HTR-8/SVneo (cell line): ENCODE measurements at regions not wholly inside any gene's neighbourhood (a gene's known extent, or its start where the extent isn't known, plus 50 kb on each side); places are given as distances from the start of the nearest gene placed in this dataset.

Experiments
- DNase-seq: peaks from one replicate; pipeline ENCODE4 v3.0.0; 2011; ENCODE audit warnings: low spot score, mixed read lengths; ENCODE audit not compliant: insufficient read length
- FAIRE-seq: peaks from 2 replicates; lab custom pipeline; 2011; peaks lifted over from hg19 to GRCh38; lab: Jason Lieb, UNC

DNA sequence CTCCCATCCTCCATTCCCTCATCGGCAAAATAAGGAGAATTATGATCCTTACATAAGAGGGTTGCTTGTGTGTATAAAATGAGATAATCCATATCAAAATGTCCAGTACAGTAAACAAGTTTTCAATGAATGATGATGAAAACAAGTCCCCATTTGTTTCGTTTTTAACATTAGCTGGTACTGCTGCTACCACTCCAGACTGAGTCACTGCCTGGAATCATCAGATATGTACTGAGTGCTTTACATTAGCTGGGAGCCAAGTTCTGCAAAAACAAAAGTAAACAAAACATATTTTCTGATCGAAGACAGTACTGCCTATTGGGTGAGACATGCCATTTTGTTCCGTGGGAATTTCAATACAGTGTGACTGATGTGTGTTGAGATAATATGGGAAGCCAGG is 123.2 kb upstream of the IGFBP7 start:
- FAIRE-seq: no peak
- peak; percentile 12 for DNase-seq

DNA sequence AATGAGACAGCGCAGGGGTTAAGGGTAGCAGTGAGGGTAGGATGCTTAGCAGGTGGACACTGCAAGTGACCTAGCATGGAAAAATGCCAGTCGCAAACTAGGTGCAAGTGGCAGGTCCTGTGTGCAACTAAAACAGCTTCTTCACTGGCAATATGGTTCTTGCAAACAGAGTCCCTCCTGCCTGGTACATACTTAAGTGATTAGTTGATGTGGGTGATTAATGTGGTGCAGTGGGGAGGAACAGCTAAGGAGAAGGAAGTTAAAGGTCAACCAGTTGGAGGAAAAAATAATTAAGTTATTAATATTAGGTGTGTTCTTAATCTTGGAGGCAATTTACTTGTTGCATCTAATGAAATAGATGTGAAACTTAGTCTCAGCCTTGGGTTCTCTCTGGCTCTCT is 121.6 kb upstream of the IGFBP7 start:
- DNase-seq (no peak), FAIRE-seq (no peak)

DNA sequence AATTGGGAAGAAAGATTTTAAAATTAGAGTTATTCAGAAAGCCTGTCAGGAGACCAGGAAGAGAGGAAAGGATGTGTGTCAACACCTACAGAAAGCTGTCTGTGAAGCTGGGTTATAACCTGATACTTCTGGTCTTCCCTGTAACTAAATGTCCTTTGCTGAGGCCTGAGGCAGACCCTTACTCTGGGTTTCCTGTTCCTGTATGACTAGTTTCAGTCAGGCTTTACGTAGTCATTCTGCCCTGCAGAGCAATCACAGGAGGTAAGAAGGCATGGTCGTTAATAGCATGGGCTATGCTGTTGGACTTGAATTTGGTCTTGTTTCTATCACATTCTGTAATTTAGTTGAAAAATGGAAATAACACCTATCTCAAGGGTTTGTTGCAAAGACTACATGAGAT is 110.5 kb upstream of the IGFBP7 start:
- DNase-seq: no peak
- FAIRE-seq: no peak

DNA sequence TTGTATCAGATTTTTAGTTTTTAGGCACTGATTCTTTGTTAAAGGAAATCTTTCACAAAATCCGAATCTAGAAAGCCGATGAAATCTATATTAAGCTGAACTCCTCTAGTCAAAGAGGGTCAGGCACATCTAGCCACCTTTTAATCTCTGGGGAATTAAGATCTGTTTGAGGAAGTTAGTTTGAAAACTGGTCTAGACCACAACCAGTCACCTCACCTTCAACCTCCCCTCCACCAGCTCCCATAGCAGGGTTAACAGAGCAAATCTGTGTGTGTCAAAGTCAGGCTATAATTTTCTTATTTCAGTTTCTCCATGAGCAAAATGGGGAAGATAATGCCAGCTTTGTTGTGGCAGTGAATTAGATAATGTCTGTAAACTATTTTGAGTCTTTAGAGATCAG is 110.0 kb upstream of the IGFBP7 start:
- DNase-seq (no peak), FAIRE-seq (no peak)

DNA sequence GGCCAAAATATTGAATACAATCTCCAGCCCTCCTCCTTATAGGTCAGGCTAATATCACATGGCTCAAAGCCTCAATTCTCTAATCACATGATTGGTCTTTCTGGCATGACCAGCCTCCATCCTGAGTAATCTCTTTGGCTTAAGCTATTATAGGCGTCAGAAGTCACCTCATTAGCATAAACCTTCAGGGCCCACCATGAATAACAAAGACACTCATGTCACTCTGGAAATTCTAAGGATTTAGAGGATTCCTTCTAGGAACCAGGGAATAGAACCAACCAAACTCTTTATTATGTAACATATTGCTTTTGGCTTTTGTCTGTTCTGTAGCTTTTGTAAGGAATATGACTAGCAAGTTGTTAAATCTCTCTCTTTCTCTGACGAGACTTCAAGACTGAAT is 109.2 kb upstream of the IGFBP7 start:
- no peak for DNase-seq
- FAIRE-seq: no peak

DNA sequence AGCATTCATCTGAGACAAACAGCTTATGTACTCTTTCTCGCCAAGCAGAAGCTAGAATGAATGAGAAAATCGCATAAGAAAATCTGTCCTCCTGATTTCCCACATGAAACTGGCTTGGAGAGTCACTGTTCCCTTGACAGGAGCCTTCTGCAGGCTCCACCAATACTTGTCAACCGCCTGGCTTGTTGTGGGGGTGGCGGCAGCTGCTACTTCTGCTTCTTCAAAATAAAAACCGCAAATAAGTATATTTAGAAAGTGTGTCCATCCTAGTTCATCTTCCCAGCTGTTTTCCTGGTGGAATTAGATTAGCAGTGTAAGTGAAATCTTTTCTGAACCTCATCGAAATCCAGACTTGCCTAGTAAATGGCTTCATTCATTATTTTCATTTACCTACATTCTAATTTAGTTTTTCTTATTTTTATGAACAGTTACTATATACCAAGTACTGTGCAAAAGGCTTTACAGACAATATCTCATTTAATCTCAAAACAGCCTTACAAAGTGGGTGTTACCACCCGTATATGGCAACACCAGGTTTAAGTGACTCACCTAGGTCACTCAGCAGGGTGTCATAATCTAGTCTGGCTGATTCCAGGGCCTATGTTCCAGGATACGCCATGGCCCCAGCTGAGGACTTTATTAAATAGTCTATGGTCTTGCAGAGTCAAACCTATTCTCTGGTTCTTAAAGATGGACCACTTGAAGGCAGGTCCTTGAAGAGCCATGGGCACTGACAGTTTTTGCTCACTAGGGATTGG is 104.6 kb upstream of the IGFBP7 start:
- FAIRE-seq (no peak), DNase-seq (no peak)

DNA sequence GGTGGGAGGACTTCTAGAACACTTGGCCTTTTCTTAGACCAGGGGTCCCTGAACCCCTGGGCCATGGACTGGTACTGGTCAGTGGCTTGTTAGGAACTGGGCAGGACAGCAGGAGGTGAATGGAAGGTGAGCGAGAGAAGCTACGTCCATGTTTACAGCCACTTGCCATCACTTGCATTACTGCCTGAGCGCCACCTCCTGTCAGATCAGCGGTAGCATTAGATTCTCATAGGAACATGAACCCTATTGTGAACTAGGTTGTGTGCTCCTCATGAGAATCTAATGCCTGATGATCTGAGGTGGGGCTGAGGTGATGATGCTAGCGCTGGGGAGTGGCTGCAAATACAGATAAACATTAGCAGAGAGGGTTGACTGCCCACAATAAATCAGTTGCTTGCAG is 100.9 kb upstream of the IGFBP7 start:
- DNase-seq: no peak
- FAIRE-seq: no peak

DNA sequence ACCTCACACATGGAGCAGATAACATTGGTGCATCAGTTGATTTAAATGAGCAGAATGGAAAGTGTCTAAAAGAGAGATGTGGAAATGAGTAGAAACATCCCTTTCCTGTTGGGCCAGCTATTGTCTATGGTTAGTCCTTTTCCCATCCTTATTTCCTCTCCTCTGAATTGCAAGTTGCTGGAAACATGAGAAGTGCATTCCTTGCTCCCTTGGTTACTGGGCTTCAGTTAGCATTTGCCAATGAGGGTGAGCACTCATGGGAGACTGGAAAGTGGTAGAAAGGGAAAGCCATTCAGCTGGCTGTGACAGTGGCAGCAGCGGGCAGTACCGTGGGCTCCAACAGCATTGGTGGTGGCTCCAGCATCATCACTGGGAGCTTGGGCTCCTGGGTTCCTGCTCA is 96.0 kb upstream of the IGFBP7 start:
- DNase-seq (no peak), FAIRE-seq (no peak)

DNA sequence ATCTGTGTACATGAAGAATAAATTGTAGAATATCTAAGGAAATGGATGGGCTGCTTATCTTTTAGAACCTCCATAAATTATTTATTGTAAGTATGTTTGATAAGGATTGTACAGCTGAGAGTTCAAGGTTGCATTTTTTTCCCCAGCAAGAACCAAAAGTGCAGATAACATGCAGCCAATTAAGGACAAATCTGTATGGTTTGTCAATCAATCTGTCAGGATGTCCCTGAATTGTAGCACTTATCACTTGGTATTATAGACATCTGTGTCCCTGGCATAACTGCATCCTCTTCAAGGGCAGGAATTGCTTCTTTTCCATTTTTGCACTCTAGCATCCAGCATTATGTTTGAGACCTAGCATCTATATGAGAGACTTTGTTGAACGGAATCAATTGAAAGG is 95.4 kb upstream of the IGFBP7 start:
- FAIRE-seq: no peak
- no peak for DNase-seq

DNA sequence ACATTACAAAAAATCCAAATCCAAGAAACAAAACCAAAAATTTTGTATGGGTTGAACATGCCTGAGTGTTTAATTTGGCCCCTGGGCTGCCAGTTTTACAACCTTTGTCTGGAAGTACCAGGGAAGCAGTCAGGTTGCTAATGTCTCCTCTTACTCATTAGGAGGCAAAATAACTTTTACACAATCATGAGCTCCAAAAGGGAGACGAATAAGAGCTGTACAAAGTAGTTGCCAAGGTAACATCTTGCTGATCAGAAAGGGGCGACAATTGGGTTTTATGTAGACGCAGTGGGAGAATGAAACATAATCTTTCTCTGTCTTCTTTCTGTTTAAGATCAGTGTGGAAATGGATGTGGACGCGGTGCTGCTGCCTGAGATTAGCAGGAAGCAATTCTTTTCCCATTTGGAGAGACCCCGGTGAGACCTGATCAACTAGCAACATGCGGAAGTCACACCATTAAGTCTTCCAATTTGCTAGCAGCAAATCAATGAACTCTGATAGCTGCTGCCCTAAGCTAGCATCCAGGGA is 90.7 kb upstream of the IGFBP7 start:
- DNase-seq: no peak
- FAIRE-seq: no peak

DNA sequence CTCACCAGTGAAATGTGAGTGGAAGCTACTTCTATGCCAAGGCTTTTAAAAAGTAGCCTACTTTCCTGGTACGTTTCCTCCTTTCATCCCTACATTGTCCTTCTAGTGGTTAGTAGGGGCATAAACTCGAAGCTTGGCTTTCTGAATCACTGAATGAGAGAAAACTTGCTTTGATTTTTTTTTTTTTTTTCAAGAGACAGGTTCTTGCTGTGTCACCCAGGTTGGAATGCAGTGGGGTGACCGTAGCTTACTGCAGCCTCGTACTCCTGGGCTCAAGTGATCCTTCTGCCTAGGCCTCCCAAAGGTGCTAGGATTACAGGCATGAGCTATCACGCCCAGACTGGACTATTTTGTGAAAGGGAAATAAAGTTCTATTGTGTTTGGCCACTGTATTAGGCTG is 89.1 kb upstream of the IGFBP7 start:
- no peak for FAIRE-seq
- DNase-seq: no peak

DNA sequence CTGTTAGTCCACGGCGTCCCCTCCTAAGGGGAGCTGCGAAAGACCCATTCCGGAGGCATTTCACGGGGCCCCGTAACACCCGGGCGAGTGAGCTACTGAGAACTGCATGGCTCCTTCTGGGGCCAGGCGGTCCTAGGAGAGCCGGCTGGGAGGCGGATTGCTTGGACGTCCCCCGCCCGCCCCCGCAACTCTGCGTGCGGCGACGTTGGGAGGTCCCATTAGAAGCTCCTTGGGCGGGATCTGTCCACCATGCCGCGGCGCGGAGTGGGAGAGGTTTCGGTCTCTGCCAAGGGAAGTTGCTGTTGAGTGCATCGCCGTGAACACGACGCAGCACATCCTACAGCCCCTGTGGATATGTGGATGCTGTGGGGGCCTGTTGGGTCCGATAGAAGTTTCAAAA is 85.4 kb upstream of the IGFBP7 start:
- FAIRE-seq (no peak), DNase-seq (no peak)

DNA sequence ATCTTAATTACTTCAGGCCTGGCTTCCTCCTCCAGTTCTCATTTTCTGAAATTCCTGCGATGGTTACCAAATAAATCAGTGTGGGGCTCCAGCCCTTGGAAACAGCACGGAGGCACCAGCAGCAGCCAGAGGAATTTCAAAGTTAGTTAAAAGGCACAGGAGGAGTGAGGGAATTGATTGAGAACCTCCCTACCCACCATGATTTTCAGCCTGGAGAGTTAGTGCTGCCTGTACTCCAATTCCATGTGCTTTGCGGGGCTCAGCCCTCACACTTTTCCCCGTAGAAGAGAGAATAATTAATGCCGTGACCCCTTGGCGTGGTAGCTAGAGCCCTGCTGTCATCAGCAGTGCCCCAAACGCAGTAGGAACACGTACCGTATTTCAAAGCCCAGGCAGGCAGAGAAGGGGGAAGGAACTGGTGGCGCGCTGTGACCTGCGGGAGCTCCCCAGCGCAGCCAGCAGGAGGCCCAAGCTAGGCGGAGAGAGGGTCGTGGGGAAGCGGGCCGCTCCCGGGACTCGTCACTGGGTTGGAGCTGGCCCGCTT is 84.0 kb upstream of the IGFBP7 start:
- DNase-seq (no peak), FAIRE-seq (no peak)

DNA sequence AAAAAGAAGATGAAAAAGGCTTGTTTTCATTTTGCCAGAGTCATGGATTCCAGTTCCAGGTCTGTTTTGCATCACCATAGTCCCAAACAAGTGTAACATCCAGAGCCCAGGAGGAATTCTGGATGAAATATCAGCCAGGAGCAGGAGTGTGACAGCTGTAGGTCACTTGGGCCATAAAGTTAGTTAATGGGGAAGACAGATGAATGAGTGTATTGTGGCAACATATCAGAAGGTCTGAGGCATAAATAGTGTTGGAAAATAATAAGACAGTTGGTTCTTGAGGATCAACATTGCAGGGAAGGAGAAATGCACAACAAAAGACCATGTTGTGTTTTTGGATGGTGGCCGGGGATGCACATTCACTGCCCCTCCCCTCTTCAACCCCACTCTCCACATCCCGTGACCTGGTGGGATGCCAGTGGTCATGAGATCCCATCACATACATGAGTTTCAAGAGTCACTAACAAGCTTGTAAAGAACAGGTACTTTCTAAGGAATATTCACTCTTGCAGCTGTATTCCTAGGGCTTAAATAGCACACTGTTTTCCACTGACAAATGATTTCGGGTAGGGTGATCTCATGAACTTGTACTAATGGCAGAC is 83.1 kb upstream of the IGFBP7 start:
- DNase-seq: no peak
- FAIRE-seq: no peak

DNA sequence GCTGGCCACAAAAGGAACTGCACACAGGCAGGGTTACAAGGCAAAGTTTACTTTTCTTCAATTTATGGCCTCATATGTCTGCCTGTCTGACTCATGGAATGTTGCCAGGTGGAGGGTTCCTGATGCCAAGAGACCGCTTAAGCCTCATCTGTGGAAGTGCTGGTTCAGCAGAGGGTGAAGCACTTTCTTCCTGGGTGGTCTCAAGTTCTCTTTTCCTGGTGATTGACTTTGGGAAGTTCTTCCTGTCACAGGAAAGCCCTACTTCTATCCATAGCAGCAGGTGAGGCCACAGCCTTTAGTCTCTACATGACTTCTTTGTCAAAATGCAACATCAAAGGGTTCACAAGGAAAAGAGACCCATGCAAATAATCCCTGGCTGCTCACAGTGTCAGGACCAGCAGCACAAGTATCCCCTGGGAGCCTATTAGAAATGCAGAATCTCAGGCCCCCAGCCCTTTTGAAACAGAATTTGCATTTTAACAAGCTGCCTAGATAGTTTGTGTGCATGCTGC is 81.4 kb upstream of the IGFBP7 start:
- FAIRE-seq (no peak), DNase-seq (no peak)

DNA sequence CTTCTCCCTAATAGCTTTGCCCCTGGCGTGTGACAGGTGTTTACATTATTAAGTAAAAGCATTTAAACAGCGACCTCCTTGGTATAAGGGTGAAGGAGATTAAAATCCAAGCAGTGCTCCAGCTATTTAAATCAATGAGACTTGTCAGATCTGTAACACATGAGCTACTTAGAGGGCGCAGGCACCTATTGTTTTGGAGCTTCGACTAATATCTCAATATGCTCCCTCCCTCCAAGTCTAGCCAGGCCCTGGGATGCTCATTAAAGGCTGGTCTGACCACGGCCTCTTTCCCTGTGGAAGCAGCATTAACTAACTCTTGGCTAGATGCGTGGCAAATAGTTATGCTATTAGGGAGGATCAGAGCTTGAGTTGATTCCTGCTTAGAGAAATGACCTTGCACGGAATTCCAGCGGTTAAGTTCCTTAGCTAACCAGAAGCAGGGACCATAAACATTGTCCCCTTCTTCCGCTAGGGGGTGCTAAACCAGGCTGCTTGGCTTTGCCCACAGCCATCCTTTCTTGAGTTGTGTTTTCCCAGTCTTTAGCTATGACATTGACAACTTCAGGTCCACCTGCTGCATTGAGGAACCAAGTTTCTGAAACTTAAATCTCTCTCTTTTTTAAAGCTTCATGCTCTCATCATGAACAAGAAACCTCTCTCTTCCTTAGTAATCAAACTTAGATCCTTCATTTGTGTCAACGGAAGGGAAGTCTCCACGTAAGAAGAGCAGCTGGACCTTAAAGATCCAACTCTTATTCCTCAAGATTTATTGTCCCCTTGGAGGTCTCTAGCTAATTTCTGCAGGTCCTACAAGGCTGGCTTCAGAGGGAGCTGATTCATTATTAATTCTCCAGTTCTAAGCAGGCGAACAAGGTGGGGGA is 80.7 kb upstream of the IGFBP7 start:
- no peak for DNase-seq
- FAIRE-seq: no peak

DNA sequence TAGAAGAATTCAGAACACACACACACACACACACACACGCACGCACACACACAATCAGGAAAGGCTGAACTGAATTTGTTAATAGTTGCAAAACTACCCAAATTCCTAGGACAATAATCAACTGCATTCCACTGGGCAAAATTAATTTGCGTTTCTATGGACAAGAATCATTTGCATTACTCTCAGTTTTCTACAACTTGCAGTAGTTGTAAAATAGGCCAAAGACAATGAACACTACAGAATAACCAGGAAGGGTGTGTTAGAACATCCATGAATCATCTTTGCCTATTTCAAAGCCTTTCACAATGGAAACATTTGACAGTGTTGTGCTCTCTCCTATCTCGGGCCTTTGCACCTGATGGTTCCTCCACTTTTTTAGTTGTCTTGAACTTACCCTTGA is 77.1 kb upstream of the IGFBP7 start:
- no peak for DNase-seq
- FAIRE-seq: no peak

DNA sequence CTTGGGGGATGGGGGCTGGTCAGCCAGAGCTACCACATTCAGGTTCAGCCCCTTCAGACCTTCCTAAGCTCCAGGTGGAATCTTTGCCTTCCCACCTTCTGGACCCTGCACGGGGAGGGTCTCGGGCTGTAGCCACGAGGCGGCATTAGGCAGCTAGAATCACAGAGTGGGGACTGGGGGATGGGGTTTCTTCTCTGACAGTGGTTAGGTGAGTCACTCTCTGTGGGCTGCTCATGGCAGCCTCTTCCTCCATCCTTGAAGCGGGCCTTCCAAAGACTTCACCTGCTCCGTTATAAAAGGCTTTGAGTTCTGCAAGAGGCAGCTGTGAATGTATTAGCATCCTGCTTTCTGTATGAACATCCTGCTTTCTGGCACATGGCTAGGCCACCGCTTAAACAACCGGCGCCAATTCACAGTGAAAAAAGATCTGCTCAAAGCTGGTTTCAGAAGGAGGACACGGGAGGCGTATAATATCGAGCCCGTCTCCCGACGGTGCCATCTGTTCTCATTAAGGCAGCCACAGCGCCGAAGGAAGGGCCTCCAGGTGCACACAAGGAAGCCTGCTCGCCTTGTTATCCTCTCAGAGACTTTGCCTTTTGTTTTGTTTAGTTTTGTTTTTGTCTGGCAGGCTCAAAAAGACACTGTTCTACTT is 74.3 kb upstream of the IGFBP7 start:
- DNase-seq (no peak), FAIRE-seq (no peak)

DNA sequence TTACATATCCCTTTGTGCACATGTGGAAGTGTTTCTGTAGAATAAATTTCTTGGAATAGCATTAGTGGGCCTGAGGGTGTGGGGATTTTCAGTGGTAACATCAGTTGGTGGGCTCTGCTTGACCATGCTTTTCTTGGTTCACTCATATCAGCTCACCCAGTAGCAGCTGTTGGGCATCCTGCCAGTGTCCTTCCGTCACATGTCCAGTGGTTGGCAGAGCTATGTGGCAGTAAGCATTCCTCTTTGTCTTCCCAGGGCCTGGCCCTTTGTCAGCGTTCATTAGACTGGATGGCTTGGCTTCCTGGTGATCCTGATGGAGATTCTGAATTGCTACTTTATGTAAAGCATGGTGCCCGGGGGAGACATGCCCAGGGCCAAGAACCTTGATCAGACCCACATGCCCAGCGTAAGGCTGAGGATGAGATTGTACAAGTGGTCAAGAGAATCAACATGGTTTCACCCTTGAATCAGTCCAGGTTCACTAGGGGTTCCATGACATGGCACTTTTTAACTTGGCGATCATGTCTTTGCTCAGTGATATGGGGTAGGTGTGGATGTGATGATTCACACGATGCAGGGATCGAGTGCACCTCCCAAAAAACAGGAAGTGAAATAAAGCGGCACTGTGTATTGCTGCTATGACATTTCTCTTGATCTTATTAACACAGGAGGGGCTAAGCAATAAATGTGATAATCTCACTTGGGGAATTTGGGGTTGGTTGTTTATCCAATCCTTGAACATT is 72.1 kb upstream of the IGFBP7 start:
- DNase-seq: no peak
- no peak for FAIRE-seq
